ENCODE measurements at regions not wholly inside any gene's neighbourhood (a gene's known extent, or its start where the extent isn't known, plus 50 kb on each side); places are given as distances from the start of the nearest gene placed in this dataset.

GRCh38 chr14:106872611-106873446 lies 1346.4 kb downstream of the TMEM121 start:
- TF ChIP-seq CTCF (IDR thresholded peaks at IDR 0.05): peak; percentile 40 to 83 (median 68)
- no peak for TF ChIP-seq POLR2A (IDR thresholded peaks at IDR 0.05)

Measured in body of pancreas (tissue), 4 donors.